ENCODE measurements at regions not wholly inside any gene's neighbourhood (a gene's known extent, or its start where the extent isn't known, plus 50 kb on each side); places are given as distances from the start of the nearest gene placed in this dataset.

- Histone ChIP-seq H3K79me1 (ENCODE audit: insufficient read depth, low read depth, low read length, poor library complexity, severe bottlenecking) (no peaks in the 10 kb centered on the region), H3K9me3 (ENCODE audit: control insufficient read depth, low read depth, low read length) (no peaks in the 10 kb centered on the region), H3K27me3 (ENCODE audit: insufficient read depth, low read length) (no peaks in the 10 kb centered on the region), H3K4me2 (ENCODE audit: insufficient read depth, insufficient read length, low read length) (no peak overlapping the region), H4K91ac (ENCODE audit: insufficient read length, low read depth, low read length) (no peak overlapping the region), H2AFZ (ENCODE audit: low read length) (no peak overlapping the region), H2BK120ac (ENCODE audit: low read depth, low read length, poor library complexity, severe bottlenecking) (no peak overlapping the region), H3K79me2 (ENCODE audit: insufficient read depth, low read length) (no peaks in the 10 kb centered on the region), H2BK5ac (ENCODE audit: insufficient read length, low read length) (no peak overlapping the region), H3K18ac (ENCODE audit: insufficient read length, low read depth, low read length) (no peak overlapping the region), H3K27ac (ENCODE audit: insufficient read length, low read depth, low read length) (no peak overlapping the region), H2BK12ac (ENCODE audit: insufficient read length, low read depth, low read length) (no peak overlapping the region), H2AK5ac (ENCODE audit: insufficient read length, low read length) (no peak overlapping the region), H3K14ac (ENCODE audit: insufficient read depth, low read length) (no peak overlapping the region), H3K9ac (ENCODE audit: extremely low read depth, insufficient read length, low read length) (no peak overlapping the region), H4K20me1 (ENCODE audit: control insufficient read depth, insufficient read depth, insufficient read length) (no peaks in the 10 kb centered on the region), H3K23ac (ENCODE audit: insufficient read length, low read depth, low read length) (no peak overlapping the region), H4K5ac (ENCODE audit: insufficient read length, low read depth, low read length) (no peak overlapping the region), H2BK20ac (ENCODE audit: low read depth, low read length, poor library complexity, severe bottlenecking) (no peak overlapping the region), H3K23me2 (ENCODE audit: insufficient read length, low read depth, low read length, poor library complexity, severe bottlenecking) (no peaks in the 10 kb centered on the region), H3T11ph (ENCODE audit: low read length) (no peak overlapping the region), H3K56ac (ENCODE audit: insufficient read length, low read depth, low read length) (no peak overlapping the region), H3K4ac (ENCODE audit: low read depth, low read length) (no peak overlapping the region), H2BK15ac (ENCODE audit: low read depth, low read length) (no peak overlapping the region), H3K4me1 (ENCODE audit: insufficient read depth, low read length) (no peaks in the 10 kb centered on the region), H4K8ac (replicated peaks; ENCODE audit: insufficient read length, low read depth, low read length) (no peak overlapping the region)
- no peaks in the 10 kb centered on the region for H3K36me3 Mint-ChIP-seq (ENCODE audit: insufficient read depth in 1 of 3, low read depth in 3 of 3)
- peaks cover 10% of the 10 kb centered on the region for H3K27me3 Mint-ChIP-seq (ENCODE audit: low read depth)
- TF ChIP-seq CTCF (conservative IDR thresholded peaks at IDR 0.05), result no peak
- no peaks in the 10 kb centered on the region; a peak in 1 of 5 replicates for H3K9me3 Mint-ChIP-seq
- H3K4me1 Mint-ChIP-seq, result no peaks in the 10 kb centered on the region
- H3K27ac Mint-ChIP-seq, result no peak overlapping the region
- WGBS (ENCODE audit: extremely low coverage, insufficient read length, low lambda C conversion rate), result no CpG with 5 or more reads among the region's 20 CpGs
- H3K4me3 Mint-ChIP-seq, result no peak overlapping the region
- no peak for DNase-seq
Measured at GRCh38 chr5:50921366-50922133, 255.1 kb downstream of the PARP8 start.
